GM18498 (cell line): ENCODE measurements at regions not wholly inside any gene's neighbourhood (a gene's known extent, or its start where the extent isn't known, plus 50 kb on each side); places are given as distances from the start of the nearest gene placed in this dataset.
"Not testable (repeated sequence)": the region's sequence is repeated elsewhere in the genome, so short reads cannot be mapped to it uniquely, and the experiment has no call there.

Experiments used
- ATAC-seq: cut with Tn5 transposase; IDR thresholded peaks from one replicate; pipeline ENCODE4 v1.9.1; 2021; ENCODE audit warnings: mild to moderate bottlenecking, moderate library complexity; ENCODE audit not compliant: unreplicated experiment

- ATAC-seq = no peak
Observed at GRCh38 chr15:31579976-31580375, 253.3 kb downstream of the KLF13 start.

- no peak for ATAC-seq
Observed at GRCh38 chr15:31584195-31584594, 257.6 kb downstream of the KLF13 start.

GRCh38 chr15:31585240-31585639, 258.6 kb downstream of the KLF13 start:
- no peak for ATAC-seq

GRCh38 chr15:31586841-31587240, 260.2 kb downstream of the KLF13 start:
- ATAC-seq = no peak

- ATAC-seq = no peak
Observed at GRCh38 chr15:31587583-31587982, 260.9 kb downstream of the KLF13 start.

GRCh38 chr15:31590609-31591008, 264.0 kb downstream of the KLF13 start:
- no peak for ATAC-seq

GRCh38 chr15:31591908-31592307, 265.3 kb downstream of the KLF13 start:
- no peak for ATAC-seq

GRCh38 chr15:31597466-31597865, 270.8 kb downstream of the KLF13 start:
- ATAC-seq = no peak

- no peak for ATAC-seq
Observed at GRCh38 chr15:31598620-31599019, 272.0 kb downstream of the KLF13 start.

- no peak for ATAC-seq
Observed at GRCh38 chr15:31605467-31605931, 278.9 kb downstream of the KLF13 start.

- ATAC-seq = no peak
Observed at GRCh38 chr15:31606194-31606669, 279.6 kb downstream of the KLF13 start.

GRCh38 chr15:31606931-31607497, 280.4 kb downstream of the KLF13 start:
- ATAC-seq = no peak

- no peak for ATAC-seq
Observed at GRCh38 chr15:31607656-31608055, 281.0 kb downstream of the KLF13 start.

- no peak for ATAC-seq
Observed at GRCh38 chr15:31609258-31609681, 282.6 kb downstream of the KLF13 start.

- ATAC-seq = no peak
Observed at GRCh38 chr15:31609906-31610305, 283.3 kb downstream of the KLF13 start.

- ATAC-seq = no peak
Observed at GRCh38 chr15:31615643-31616415, 289.2 kb downstream of the KLF13 start.

GRCh38 chr15:31623297-31623696, 296.7 kb downstream of the KLF13 start:
- not testable (repeated sequence) for ATAC-seq

- not testable (repeated sequence) for ATAC-seq
Observed at GRCh38 chr15:31624115-31624514, 297.5 kb downstream of the KLF13 start.

- ATAC-seq = not testable (repeated sequence)
Observed at GRCh38 chr15:31635715-31636114, 309.1 kb downstream of the KLF13 start.

GRCh38 chr15:31636911-31637310, 310.3 kb downstream of the KLF13 start:
- not testable (repeated sequence) for ATAC-seq

- not testable (repeated sequence) for ATAC-seq
Observed at GRCh38 chr15:31643955-31644354, 317.3 kb downstream of the KLF13 start.

- not testable (repeated sequence) for ATAC-seq
Observed at GRCh38 chr15:31644761-31645160, 318.1 kb downstream of the KLF13 start.
